IPS DF 6.9 (cell line): ENCODE measurements at regions not wholly inside any gene's neighbourhood (a gene's known extent, or its start where the extent isn't known, plus 50 kb on each side); places are given as distances from the start of the nearest gene placed in this dataset.
"Not testable (repeated sequence)": the region's sequence is repeated elsewhere in the genome, so short reads cannot be mapped to it uniquely, and the experiment has no call there.

Experiments
- DNase-seq: peaks from one replicate; pipeline ENCODE4 v3.0.0-alpha.2; 2013; ENCODE audit warnings: low read depth, low spot score
- H3K27ac ChIP-seq: one replicate; pipeline ENCODE4 v1.5.1; 2013; ENCODE audit warnings: low read length, control low read depth
- H3K27me3 ChIP-seq: 2 replicates; pipeline ENCODE4 v1.6.1; 2013; ENCODE audit warnings: mild to moderate bottlenecking, low read length; ENCODE audit not compliant: control insufficient read depth, insufficient read depth
- H3K36me3 ChIP-seq: 2 replicates; pipeline ENCODE4 v1.6.1; 2013; ENCODE audit warnings: low read length; ENCODE audit not compliant: control insufficient read depth, insufficient read depth
- H3K4me1 ChIP-seq: 2 replicates; pipeline ENCODE4 v1.6.1; 2013; ENCODE audit warnings: low read length; ENCODE audit not compliant: control insufficient read depth, insufficient read depth
- H3K4me3 ChIP-seq: 2 replicates; pipeline ENCODE4 v1.5.1; 2013; ENCODE audit warnings: mild to moderate bottlenecking, low read length
- H3K9me3 ChIP-seq: 2 replicates; pipeline ENCODE4 v1.6.1; 2013; ENCODE audit warnings: low read length, inconsistent platforms; ENCODE audit not compliant: control insufficient read depth, insufficient read depth
- WGBS: extraction: QIAGEN DNeasy Blood & Tissue Kit; methylation state at CpG from one replicate; pipeline ENCODE4 v1.1.7; 2013; ENCODE audit warnings: mixed read lengths, missing lambda C conversion rate; ENCODE audit not compliant: insufficient read length, insufficient coverage; 5-methylcytosine and 5-hydroxymethylcytosine counted together

DNA sequence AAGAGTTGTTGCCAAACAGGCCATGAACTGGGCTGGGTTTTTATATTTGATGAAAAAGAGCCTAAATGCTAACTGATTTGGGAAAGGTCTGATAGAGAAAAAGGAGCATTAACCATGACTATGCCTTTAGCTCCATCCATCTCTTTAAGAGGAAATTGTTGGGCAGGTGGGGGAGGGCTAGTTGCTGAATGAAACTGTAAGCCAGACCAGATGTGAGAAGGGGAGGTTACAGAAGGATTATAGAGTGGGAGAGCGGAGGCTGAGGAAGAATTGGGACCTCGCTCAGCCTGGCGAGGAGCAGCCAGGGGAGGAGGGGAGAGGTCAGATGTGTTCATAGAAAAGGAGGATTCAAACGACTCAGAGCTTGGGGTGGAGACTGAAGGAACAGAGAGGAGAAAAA is 74.9 kb upstream of the OTUD4 start:
- H3K4me3 ChIP-seq, H3K9me3 ChIP-seq, DNase-seq, H3K4me1 ChIP-seq, H3K27me3 ChIP-seq, H3K27ac ChIP-seq, H3K36me3 ChIP-seq: not testable (repeated sequence)
- WGBS, result no CpG with 5 or more reads among the region's 4 CpGs

DNA sequence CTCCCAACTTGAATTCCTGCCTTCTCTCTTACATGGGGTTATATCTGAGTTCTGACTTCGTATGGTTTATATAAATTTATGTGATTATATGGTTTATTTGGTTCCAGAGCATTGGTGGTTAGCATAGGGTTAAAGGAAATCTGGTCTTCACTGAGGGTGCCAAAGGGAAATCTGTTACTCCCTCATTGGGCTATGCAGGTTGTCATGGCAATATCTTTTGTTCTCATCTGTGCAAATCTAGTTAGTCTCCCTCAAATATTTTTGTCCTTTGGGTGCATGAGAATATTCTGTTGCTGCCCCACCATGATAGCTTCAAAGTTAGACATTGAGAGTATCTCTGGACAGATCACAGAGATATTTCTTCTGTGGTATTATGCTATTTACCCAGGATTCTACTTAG is 71.8 kb upstream of the OTUD4 start:
- no peak overlapping the region for H3K27ac ChIP-seq
- H3K36me3 ChIP-seq, result no peaks in the 10 kb centered on the region
- no peaks in the 10 kb centered on the region for H3K4me1 ChIP-seq
- DNase-seq, result no peak
- H3K9me3 ChIP-seq, result no peaks in the 10 kb centered on the region
- no CpG with 5 or more reads among the region's 1 CpG for WGBS
- no peak overlapping the region for H3K4me3 ChIP-seq
- H3K27me3 ChIP-seq, result no peaks in the 10 kb centered on the region

DNA sequence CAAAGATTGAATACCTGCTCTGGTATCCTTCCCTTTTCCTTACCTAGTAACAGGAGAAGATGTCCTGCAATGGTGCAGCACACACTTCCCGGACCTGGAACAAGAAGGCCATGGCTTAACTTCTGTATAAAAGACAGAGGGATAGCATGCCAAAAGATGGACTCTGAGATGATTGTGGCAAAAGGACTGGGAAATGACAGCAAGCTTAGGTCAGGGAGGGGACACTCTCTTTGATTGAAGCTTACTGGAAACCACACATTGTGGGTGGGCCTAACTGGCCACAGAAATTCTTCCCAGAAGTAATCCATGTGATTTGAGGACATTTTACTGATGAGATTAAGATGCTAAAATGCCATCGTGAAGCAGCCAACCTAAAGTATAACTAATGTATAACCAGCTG is 71.0 kb upstream of the OTUD4 start:
- no CpG with 5 or more reads among the region's 2 CpGs for WGBS
- no peaks in the 10 kb centered on the region for H3K36me3 ChIP-seq
- DNase-seq, result no peak

DNA sequence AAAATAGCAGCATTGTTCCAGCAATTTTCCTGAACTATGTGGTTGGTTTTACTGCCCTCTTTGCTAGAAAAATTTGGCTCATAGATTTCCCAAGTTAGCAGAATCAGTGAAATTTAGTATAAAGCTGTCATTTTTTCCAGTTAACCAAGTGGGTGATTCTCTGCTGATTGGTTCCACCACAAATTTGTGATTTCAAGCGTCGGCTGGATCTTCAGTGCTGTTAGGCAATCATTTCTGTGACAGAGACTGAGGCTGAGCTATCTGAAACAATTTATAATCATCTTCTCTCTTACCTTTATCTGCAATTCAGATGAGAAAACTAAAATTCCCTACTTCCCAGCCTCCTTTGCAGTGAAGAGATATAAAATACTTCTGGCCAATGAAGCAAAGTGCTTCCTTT is 68.6 kb upstream of the OTUD4 start:
- Histone ChIP-seq H3K4me3 (no peak overlapping the region), H3K27ac (no peak overlapping the region), H3K36me3 (no peaks in the 10 kb centered on the region), H3K27me3 (no peaks in the 10 kb centered on the region), H3K4me1 (no peaks in the 10 kb centered on the region), H3K9me3 (no peaks in the 10 kb centered on the region)
- WGBS, result no CpG with 5 or more reads among the region's 2 CpGs
- no peak for DNase-seq

More for the DNA sequence above, 71.0 kb upstream of the OTUD4 start:
- no peaks in the 10 kb centered on the region for H3K4me1 ChIP-seq
- no peak overlapping the region for H3K27ac ChIP-seq
- H3K27me3 ChIP-seq, result no peaks in the 10 kb centered on the region
- no peak overlapping the region for H3K4me3 ChIP-seq
- H3K9me3 ChIP-seq, result no peaks in the 10 kb centered on the region

DNA sequence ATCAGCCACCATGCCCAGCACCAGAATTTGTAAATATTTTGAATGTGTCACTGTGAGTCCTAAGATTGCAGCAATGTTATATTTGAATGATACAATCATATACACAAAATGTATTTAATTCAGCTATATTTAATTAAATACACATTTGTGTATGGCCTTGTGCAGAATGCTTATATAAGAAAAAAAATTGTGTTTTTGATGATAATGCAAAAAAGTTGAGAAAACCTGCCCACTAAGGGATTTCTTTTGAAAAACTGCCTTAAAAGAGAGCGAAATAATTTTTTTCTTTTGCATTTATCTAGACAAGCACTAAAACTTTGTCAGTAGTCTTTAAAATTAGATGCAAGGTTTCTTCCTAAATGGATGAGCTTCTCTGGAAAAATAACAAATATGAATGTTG is 68.1 kb upstream of the OTUD4 start:
- WGBS, result no CpG with 5 or more reads among the region's 1 CpG
- H3K36me3 ChIP-seq, result no peaks in the 10 kb centered on the region
- DNase-seq, result no peak
- no peaks in the 10 kb centered on the region for H3K9me3 ChIP-seq
- no peak overlapping the region for H3K4me3 ChIP-seq
- H3K27me3 ChIP-seq, result no peaks in the 10 kb centered on the region
- H3K4me1 ChIP-seq, result no peaks in the 10 kb centered on the region; the same call in 1 of the 2 replicates
- H3K27ac ChIP-seq, result no peak overlapping the region

DNA sequence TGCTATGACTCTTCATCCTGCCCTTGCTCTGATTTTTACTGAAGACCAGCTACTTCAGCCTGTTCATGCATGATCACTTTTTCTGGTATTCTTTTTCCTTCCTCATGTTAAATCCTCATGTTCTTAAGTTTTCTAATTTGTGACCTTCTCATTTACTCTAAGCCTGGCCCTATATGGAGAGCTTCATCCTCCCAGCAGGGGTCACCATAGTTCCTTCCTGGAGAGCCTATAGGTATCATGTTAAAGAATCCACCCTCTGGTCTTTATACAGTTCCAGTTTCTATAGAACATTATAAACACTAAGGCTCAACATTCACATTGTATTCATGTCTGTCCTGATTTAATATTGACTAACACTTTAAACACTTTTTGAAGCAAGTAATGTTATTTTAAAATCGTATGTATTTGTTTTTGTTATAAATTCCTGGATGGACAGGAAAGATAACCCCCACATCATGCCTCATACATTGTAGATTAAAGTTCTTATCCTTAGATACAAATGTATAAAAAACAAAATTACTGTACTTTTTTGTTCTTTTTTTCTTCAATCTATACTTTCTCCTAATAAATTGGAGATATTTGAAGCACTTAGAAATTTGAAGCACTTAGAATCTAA is 53.8 kb upstream of the OTUD4 start:
- Histone ChIP-seq H3K4me1 (no peaks in the 10 kb centered on the region), H3K9me3 (no peaks in the 10 kb centered on the region), H3K4me3 (no peak overlapping the region), H3K27me3 (no peaks in the 10 kb centered on the region), H3K27ac (no peak overlapping the region), H3K36me3 (no peaks in the 10 kb centered on the region)
- no CpG with 5 or more reads among the region's 1 CpG for WGBS
- peak; percentile 48 for DNase-seq

DNA sequence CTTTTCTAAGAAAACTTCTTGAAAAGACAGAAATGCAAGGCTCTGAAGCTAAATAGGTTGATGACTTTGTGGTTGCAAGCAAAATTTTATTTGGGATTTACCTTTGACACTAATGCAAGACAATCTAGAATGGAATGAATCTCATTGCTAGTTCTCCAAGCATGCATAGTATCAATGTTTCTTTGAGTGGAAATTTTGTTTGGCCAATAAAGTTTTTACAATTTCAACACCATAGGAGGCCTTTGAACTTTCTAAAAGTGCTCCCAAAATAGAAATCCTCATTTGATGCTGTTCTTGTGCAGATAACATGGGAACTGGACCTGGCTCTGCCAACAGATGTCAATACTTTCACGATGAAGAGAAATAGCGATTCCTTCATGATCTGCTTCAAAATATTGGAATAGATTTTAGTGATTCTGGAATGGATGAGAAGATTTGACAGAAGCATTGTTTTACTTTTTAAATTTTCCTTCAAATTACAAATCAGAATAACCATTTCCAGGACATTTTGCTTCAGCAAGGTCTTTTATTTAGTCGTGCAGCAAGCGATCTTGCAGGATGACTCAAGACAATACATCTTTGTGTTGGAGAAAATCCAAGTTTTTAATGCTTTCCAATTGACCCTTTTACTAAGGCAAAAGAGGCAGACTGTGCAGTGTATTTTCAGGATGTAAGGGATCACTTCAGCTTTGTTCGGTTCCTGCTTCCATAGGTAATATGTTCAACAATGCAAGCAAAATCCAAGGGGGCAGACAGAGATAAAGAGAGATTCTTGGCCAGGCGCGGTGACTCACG is 51.7 kb upstream of the OTUD4 start:
- Histone ChIP-seq H3K27me3 (no peaks in the 10 kb centered on the region), H3K4me3 (no peak overlapping the region), H3K36me3 (no peaks in the 10 kb centered on the region), H3K27ac (no peak overlapping the region), H3K4me1 (no peaks in the 10 kb centered on the region), H3K9me3 (no peaks in the 10 kb centered on the region)
- WGBS, result no CpG with 5 or more reads among the region's 8 CpGs
- no peak for DNase-seq

DNA sequence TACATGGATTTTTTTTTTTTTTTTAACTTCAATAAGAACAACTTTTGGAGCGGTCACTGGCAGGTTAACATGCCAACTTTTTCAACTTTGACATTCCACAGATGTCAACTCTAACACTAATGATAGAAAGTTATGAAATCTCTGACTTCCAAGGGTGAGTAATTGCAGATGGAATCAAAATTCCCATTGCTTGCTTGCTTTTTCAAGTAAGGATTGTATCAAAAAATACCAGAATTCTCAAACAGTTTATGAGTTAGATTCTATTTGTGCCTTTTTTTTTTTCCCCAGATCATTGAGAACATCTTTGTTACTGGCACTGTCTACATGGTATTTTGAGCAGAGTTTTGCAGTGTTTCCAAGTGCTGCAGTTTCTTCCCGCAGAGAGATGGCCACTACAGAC is 50.3 kb upstream of the OTUD4 start:
- WGBS, result no CpG with 5 or more reads among the region's 2 CpGs
- Histone ChIP-seq H3K27ac (no peak overlapping the region), H3K4me1 (no peaks in the 10 kb centered on the region), H3K27me3 (no peaks in the 10 kb centered on the region), H3K9me3 (no peaks in the 10 kb centered on the region), H3K36me3 (no peaks in the 10 kb centered on the region), H3K4me3 (no peak overlapping the region)
- no peak for DNase-seq
